ENCODE measurements at regions not wholly inside any gene's neighbourhood (a gene's known extent, or its start where the extent isn't known, plus 50 kb on each side); places are given as distances from the start of the nearest gene placed in this dataset.
"Not testable (repeated sequence)": the region's sequence is repeated elsewhere in the genome, so short reads cannot be mapped to it uniquely, and the experiment has no call there.

GRCh38 chr9:33740958-33741357 lies 54.4 kb upstream of the PRSS3 start:
- DNase-seq, result not testable (repeated sequence)

GRCh38 chr9:33742051-33742450 lies 53.3 kb upstream of the PRSS3 start:
- no peak for DNase-seq

GRCh38 chr9:33742519-33742918 lies 52.8 kb upstream of the PRSS3 start:
- no peak for DNase-seq

Measured in activated naive CD4-positive, alpha-beta T cell treated with anti-CD3 and anti-CD28 coated beads, Interleukin-2, amount 50 U/mL, for 16 hours (primary cell).